ENCODE measurements at regions not wholly inside any gene's neighbourhood (a gene's known extent, or its start where the extent isn't known, plus 50 kb on each side); places are given as distances from the start of the nearest gene placed in this dataset.
A peak's percentile ranks its signal among the peaks of the same experiment; 100 is the strongest.

DNA sequence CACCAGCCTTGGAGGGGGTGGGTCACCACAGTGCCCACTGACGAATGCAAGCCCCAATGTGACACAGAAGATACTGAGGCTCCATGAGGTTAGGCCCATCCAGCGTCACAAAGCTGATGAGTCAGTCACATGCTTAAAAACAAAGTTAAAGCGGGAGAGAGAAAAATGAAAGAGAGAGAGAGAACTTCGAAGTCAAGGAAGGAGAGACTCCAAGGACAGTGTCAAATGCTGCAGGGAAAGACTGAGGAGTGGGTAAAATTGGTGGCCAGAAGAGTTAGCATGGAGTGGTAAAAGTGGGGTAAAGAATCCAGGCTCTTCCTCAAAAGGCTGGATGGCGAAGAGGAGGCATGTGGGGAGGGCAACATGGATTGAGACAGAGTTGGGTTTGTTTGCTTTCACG is 201.9 kb upstream of the CCDC150 start:
- DNase-seq (ENCODE audit: low read depth, low spot score) = no peak

DNA sequence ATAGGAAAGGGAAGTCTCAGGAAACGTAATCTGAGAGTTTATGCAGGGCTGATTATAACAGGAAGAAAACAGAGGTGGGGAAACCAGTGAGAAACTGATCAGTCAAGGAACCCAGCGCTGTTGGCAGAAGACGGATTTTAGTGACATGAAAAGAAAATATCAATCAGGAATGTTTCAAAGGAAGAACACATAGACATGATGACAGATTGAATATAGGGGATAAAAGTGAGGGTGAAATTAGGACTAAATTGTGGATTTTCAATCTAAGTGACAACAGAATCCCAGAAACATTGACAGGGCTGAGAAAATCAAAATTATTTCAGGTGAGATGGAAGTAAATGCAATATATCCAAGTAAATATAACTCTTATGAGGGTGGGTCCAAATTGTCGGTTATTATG is 199.8 kb upstream of the CCDC150 start:
- DNase-seq (ENCODE audit: low read depth, low spot score) = no peak

DNA sequence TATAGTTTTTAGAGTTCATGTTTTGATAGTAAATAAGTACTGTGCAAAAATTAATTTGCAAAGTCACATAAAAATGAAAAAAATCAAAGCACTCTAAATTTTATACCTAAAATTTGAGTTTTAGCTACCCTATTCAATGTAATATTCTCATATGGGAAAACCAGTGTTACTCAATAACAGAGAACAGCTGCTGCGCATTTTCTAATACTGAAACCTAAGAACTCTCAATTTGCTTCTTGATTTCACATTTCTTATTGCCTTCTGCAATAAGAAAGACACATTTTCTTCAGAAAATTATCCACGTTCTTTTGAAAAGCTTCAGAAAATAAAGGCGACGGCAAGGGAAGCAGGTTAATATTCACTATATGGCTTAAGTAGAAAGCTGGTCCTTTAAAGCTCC is 199.1 kb upstream of the CCDC150 start:
- no peak for DNase-seq (ENCODE audit: low read depth, low spot score)

DNA sequence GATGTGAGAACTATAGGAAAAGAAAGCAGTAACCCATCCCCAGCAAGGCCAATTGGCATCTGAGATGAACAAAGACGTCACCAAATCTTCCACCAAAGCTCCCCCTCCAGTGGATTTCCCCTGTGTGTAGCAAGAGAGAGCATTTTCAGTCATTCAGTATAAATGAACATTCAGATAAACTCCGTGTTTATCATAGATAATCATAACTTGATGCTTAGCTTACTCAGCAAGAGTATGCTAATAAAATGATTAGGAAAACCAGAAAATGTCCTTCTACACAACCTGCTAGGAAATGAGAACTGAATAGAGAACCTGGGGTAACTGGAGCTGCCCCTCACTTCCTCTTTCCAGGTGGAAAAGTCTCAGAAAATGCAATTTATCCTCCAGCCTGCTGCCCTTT is 198.0 kb upstream of the CCDC150 start:
- no peak for DNase-seq (ENCODE audit: low read depth, low spot score)

DNA sequence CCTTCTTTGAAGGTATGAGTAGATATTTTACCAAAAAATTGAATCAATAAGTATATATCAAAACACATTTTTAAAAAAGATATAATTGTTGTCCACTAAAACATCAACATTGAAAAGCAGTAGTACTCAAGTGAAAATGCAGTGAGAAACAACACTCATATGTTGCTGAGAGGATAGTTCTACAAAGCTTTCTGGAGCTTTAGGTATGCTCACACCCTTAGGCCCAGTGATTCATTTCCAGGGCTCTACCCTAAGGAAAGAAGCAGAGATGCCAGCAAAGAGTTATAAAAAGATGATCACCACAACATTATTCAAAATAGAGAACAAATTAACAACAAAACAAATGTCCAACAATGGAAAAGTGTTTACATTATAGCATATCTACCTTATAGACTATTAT is 197.3 kb upstream of the CCDC150 start:
- no peak for DNase-seq (ENCODE audit: low read depth, low spot score)

DNA sequence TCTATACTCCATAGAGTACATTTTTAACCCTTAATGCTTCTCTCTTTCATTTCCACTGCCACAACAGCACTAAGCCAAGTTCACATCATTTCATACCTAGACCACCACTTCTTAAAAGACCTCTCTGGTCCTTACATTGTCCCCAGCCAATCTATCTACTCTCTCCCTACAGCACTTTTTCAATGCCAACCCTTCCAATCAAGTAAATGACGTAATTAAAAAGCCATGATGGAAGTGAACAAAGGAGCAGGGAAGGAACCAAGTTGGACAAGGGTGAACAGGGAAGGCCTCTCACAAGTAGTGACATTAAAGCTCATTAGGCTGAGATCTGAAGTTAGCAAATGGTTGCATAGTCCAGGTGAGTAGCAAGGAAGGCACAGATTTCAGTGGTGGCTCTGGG is 195.1 kb upstream of the CCDC150 start:
- DNase-seq (ENCODE audit: low read depth, low spot score) = no peak

DNA sequence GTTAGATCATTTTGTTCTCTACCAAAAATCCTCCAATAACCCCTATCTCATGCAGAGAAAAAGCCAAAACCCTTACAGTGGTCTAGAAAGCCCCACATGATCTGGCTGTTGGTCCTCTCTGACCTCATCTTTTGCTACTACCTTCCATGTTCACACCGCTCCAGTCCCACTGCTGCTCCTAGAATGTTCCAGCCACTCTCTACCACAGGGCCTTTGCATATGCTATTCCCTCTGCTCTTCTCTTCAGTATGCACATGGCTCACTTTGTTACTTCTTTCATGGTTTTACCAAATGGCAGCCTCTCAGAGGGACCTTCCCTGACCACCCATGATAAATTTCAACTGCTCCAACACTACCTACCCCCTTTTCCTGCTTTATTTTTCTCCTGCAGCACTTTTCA is 193.5 kb upstream of the CCDC150 start:
- DNase-seq (ENCODE audit: low read depth, low spot score) = no peak

DNA sequence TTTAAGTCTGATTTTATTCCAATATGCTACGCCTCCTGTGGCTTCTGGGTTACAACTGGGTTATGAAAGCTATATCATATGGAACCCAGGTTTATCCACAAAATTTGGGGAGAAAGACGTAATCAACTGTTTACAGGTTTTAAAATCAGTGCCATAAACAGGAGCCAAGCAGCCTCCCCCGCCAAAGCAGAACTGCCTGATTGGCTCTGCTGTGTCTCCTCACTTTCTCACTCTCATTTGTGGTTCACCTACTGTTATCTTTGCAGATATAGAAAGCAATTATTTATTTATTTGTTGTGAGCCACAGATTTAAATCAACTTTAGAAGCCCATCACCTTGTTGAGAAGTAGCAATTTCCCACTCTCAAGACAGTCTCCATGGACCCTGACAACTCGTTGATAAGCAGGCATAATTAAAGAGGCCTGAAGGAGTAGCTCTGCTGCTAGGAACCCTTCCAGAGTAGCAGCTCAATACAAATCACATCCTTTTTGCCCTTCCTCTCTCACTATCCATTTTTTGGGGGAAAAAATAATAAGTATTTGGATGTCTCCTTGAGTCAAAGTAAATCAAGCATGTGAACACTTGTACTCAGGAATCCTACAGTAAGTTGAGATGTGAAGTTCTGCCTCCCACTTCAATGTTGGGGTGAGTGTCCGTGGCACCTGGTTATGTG is 191.0 kb upstream of the CCDC150 start:
- DNase-seq (ENCODE audit: low read depth, low spot score) = no peak

DNA sequence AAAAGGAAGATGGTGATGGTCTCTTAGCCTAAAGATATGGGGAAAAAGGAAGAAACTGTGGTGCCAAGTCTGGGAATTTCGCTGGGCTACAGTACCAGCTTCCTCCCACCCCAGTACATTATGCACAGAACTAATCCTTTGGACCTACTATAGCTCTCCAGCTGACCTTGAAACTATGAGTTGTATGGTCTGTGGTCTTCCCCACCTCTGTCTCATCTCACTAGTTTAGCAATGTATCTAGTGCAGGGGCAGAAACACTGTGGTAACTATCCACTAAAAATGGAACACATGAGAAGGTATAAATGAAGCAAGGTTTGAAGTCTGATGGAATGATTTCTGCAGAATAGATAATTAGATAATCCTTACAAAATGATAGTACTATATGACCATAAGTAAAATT is 190.4 kb upstream of the CCDC150 start:
- DNase-seq (ENCODE audit: low read depth, low spot score) = no peak

DNA sequence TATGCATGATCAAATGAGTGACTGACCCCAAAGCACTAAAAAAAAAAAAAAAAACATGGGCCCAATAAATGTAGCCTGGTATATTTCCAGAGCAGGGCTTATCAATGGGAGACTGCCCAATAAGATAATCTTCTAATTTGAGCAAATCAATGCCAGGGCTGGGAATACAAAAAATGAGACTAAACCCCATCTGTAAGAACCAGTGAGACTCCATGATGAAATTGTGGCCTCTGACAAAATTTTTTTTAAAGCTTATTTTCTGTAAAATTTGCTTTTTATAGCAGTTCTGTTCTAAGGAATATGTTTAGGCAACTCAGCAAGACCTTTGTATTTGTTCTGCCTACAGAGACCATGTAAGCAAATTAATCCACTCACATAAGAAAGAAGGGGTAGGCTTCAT is 186.8 kb upstream of the CCDC150 start:
- no peak for DNase-seq (ENCODE audit: low read depth, low spot score)

DNA sequence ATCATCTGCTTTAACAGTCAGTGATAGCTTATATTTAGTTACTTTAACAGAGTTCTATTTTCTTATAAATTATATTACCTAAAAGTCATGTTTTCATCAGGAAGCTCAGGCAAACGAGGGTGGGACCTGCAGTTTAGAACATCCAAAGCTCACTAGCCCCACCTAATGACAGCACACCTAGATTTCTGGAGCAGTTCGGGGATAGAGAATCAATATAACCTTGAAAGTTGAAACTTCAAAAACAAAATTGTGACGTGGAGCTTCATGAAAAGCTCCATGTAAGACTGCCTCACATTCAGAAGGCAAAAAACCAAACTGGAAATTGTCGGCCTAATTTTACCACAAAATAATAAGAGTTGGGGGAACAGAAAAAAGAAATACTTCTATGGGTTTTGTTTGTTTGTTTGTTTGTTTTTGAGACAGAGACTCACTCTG is 185.9 kb upstream of the CCDC150 start:
- no peak for DNase-seq (ENCODE audit: low read depth, low spot score)

DNA sequence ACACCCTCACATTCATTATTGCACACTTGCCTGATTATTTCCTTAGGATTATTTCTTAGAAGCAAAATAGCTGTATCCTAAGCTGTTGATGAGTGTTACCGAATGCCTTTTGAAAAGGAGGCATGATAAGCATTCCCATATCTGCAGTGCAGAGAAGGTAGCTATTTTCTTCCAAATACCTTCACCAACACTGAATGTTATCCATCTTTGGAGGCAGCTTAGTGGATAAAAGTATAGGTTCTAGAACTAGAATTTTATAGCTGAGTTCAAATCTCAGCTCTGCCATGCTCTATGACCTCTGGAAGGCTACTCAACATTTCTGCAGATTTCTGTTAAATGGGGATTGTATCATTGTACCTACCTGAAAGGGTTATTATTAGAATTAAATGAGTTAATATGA is 185.0 kb upstream of the CCDC150 start:
- DNase-seq (ENCODE audit: low read depth, low spot score) = no peak

DNA sequence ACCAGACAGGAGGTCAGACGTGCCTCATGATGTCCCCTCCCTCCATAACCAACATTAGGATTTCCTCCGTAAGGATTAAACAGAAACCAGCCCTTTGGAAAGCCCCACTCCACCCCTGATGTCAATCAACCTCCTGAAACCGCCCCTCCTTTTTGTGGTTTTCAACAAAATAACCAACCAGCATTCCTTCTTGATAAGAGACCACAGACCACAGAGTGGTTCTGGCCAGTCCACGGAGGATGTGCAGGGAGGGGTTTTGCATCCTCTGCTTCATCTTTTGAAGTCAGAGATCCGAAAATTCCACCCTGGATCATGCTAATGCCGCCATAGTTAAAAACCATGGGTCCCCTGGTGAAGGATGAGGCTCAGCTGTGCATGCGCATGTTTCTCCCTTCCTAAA is 180.0 kb upstream of the CCDC150 start:
- no peak for DNase-seq (ENCODE audit: low read depth, low spot score)

DNA sequence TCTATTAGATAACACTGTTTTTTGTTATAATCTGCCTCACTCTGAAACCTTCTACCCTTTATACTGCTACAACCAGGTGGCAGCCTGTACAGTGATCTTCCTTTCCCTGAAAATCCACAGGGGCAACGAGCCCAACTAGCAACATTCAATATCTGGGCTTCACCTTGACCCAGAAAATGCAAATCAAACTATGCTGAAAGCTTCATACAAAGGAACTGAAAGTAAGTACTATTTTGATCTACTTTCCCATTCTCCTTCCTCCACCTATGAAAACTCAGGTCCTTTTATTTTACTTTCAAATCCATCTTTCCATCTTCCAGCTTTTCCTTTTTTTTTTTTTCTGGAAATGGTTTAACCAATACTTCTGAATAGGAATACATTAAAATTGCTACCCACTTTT is 175.8 kb upstream of the CCDC150 start:
- DNase-seq (ENCODE audit: low read depth, low spot score) = no peak

DNA sequence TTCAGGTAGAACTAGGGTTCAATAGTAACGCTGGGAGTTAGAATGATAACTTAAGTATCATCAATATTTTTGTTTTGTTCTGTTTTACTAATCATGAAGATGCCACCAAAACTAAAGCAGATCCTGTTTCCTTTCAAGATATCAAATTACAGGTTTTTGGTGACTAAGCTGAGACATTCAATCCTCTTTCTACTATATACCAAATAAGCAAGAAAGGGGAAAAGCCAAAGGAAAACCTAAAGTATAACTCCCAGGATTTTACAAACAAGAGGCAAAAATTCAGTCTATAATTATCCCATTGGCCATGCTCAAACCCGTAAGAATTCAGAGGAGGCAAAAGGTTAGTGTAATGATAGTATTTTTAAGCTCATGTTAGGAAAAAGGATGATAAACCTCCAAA is 175.2 kb upstream of the CCDC150 start:
- no peak for DNase-seq (ENCODE audit: low read depth, low spot score)

DNA sequence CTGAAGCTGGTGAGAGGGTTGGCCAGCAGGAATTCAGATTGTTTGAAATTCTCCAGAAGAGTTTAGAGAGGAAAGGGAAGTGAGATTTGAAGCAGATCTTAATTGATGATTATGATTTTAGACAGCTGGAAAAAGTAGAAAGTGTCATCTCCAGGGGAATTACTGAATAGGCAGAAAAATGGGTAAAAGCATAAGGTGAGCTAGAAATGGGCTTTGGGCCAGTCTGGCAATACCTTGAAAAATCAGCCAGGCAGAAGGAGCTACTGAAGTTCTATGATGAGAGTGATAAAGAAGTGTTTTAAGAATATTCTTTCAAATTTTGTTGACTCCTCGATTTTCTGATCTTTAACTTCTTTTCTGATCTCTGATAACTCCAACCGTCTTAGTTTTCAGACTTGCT is 172.9 kb upstream of the CCDC150 start:
- no peak for DNase-seq (ENCODE audit: low read depth, low spot score)

DNA sequence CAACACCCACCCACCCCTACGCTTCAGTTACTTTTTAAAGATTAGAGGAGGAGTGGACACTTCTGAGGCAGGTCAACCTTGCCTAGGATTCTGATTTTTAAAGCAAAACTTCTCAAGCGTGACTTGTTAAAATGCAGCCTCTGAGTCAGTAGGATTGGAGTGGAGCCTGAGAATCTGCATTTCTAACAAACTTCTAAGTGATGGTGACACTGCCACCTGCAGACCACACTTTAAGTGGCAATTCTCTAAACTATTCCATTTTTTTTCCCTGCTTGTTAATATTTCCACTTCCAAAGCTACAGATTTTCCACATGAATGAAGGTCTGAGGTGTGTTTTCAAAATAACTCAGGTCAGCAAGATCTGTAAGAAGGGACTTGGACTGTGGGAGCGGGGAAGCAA is 171.1 kb upstream of the CCDC150 start:
- no peak for DNase-seq (ENCODE audit: low read depth, low spot score)

DNA sequence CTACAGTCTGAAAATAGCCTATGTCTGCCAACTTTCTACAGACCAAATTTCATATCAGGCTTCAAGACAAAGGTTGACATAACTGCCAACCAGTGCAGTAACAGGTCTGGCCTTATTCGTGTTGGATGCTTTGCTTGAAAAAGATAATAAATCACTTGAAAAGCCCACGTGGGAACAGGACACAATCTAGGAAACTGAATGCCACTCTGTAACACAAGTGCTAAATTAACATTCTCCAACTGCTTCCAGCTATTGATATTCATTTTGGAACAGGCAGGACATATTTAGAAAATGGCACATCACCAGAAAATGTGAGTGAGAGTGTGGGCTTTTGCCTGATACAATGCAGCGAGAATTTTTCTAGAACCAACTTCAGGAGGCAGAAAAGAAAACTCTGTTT is 165.9 kb upstream of the CCDC150 start:
- DNase-seq (ENCODE audit: low read depth, low spot score) = no peak

DNA sequence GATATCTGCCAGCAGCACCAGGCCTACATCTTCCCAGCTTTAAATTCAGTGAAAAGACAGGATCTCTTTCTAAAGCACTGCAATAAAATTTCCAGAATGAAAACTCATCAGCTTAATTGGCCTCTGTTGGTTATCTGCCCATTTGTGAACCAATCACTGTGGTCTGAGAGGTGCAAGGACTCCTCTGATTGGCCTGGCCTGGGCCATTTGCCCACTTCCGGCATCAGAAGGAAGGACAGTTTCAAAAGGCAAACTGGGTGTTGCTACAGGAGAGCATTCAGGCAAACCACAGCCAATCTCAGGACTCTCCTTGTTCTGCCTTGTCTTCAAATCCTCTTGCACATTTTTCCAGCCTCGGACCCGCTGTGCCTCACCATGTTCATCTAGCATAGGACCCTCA is 163.9 kb upstream of the CCDC150 start:
- DNase-seq (ENCODE audit: low read depth, low spot score) = no peak

DNA sequence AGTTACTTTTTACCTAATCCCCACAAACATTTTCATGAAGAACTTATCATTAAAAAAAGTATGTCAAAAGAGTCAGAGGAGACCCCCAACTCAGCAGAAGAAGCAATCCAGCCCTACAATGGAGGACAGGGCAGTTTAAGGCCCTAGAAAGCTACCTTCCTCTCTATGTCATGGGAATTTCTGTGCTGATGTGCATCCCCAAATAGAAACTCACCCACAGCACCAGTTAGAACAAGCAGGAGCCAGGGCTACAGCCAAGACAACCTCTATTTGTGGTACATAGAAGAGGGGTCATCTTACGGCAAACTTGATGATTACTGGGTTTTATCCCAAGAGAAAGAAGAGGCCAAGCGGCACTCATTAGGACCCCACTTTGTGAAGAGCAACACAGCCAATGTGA is 160.9 kb upstream of the CCDC150 start:
- DNase-seq (ENCODE audit: low read depth, low spot score) = no peak

DNA sequence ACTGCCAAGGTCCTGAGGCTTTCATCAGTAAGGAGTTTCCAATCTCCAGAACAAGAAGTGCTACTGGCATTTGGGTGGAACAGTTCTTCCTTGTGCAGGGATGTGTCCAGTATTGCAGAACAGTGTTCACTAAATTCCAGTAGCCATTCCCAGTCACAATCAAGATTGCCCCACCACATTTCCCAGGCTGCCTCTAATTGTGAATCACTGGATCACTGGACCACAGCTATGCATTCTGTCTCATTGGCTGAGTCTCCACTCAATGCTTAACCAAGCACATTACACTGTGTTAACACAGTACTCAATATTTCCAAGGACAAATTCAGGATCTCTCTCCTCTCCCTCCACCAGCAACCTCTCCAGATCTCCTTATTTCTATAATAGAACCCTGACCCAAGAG is 160.2 kb upstream of the CCDC150 start:
- DNase-seq (ENCODE audit: low read depth, low spot score) = no peak

DNA sequence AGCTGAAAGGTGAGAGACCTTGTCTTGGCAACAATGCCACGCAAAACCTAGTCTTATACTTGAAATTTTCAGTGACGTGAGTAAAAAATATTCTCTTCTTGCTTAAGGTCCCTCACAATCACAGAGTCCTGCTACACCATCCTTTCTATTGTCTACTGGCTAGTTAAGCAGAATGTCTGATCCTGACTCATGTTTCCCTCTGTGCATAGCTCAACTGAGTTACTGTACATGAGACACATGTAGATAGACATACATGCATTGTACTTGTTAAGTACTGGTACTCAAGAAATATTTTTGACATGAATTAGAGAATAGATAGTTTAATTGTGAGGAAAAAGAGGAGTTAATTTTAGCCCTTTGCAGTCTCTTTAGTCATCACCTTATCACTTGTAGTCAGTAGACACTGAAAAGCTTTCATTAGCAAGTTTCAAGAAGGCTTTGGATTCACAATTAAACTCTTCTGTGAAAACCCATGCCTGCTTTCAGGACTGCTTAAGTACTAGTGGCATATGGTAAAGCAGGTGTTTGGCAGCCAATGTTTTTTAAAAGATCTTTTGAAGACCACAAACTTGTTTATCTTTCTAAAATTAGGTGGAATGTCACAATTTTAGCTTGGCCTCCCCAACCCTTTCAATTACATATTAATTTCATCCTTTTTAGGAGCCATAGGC is 158.7 kb upstream of the CCDC150 start:
- DNase-seq (ENCODE audit: low read depth, low spot score) = no peak

DNA sequence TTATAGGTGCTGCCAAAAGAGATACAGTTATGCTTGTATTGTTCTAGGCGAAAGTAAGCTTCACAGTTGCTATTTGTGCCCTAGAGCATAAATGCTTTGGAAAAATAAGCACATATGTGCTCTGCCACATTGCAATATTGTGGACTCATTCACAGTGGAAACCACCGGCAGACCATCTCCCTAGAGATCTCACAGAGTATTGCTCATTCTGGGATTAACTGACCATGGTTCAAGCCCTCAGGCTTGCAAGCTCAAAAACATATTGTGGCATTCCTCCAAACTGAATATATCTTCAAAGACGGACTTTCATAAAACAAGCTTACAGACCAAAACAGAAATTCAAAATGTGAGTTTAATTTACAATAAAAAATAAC is 158.2 kb upstream of the CCDC150 start:
- DNase-seq (ENCODE audit: low read depth, low spot score) = peak; percentile 83

All from brain pericyte (primary cell).